Keratinocyte (primary cell): ENCODE measurements at regions not wholly inside any gene's neighbourhood (a gene's known extent, or its start where the extent isn't known, plus 50 kb on each side); places are given as distances from the start of the nearest gene placed in this dataset.

Experiments
- CTCF ChIP-seq, 3 experiments: IDR thresholded peaks in 1 of 3; conservative IDR thresholded peaks in 1 of 3; optimal IDR thresholded peaks in 1 of 3; 2 replicates in 2 of 3; 3 replicates in 1 of 3; pipeline versions ENCODE3 to v1.5.1; 2011; ENCODE audit warnings: low read length in 3 of 3, mild to moderate bottlenecking in 3 of 3, moderate library complexity in 2 of 3, control low read depth in 1 of 3, inconsistent platforms in 1 of 3; ENCODE audit not compliant: insufficient read depth in 2 of 3; ENCODE audit errors: extremely low read depth in 1 of 3
- EZH2 ChIP-seq: IDR thresholded peaks from one replicate; pipeline ENCODE4 v1.6.1; 2012; ENCODE audit warnings: inconsistent platforms, mild to moderate bottlenecking, low read length, moderate library complexity

- no peak for TF ChIP-seq CTCF (optimal IDR thresholded peaks at IDR 0.05 in 1 of 3, IDR thresholded peaks at IDR 0.05 in 1 of 3, conservative IDR thresholded peaks at IDR 0.05 in 1 of 3; ENCODE audit: extremely low read depth in 1 of 3, insufficient read depth in 2 of 3, low read length in 3 of 3)
- no peak for TF ChIP-seq EZH2
These were observed 669.6 kb upstream of the ZNF608 start for GRCh38 chr5:125416055-125416454.
